NCI-H345 (cell line): ENCODE measurements at regions not wholly inside any gene's neighbourhood (a gene's known extent, or its start where the extent isn't known, plus 50 kb on each side); places are given as distances from the start of the nearest gene placed in this dataset.

Source experiments
- DNase-seq: peaks from one replicate; lab custom pipeline; 2025; lab: John Stamatoyannopoulos, UW

DNA sequence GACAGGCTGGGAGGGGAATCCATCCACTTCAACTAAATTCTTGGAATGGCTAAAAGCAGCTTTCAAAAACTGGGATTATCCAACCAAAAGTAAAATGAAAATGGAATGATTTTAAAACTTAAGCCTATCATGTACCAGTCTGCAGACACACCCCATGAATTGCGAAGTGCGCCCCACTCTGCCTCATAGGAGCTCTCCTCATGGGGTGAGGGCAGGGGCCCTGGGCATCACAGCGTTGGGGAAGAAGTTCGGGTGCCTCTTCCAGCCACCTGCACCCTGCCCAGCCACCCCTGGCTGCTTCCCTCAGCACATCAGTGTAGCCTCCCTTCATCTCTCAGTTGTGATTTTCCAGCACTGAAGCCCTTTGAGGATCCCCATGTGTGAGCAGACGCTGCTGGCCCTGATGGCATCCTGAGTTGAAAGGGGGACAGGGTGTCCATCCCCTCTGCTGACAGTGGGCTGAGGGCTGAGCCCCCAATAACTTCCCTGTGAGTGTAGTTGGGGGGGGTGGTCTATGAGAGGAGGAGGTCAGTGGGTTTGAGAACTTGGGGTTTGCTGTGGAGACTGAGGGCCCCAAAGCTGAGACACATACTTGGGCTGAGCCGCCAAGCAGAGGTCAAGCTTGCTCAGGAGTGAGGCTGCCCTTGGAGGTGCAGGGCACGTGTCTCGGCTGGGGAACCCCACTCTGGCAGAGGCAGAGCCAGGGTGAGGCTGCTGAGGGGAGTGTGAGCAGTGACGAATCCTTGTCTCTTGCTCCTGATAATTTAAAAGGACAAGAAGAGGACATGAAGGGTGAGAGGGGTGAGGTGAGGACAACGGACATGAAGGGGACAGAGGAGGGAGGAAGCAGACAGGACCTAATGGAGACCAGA, 542.1 kb downstream of the TCERG1L start:
- DNase-seq = no peak

DNA sequence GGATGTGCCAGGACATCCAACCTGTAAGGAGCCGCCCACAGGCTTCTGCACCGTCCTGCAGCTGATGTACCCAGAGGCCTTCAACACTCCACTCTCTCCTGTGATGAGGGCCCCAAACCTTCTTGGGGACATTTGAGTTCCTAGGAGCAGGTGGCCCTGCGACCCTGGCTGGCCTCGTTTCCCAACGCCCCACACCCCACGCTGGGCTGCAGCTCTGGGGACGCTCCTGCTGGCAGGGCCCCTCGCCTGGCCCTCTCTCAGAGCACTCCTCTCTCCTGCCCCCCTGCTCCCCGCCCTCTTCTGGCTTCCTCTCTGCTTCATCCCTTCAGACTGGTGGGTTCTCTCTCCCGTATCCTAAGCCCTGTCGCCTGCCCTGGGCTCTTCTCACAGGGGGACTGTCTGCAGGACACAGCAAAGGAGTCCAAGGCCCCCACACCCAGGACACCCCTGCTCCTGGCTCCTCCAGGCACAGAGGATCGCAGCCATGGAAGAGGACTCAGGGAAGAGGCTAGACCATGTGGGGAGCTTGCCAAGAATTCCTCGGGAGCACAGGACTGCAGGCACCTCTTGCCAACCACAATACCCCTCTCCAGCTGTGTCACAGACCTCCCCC, 541.4 kb downstream of the TCERG1L start:
- no peak for DNase-seq

- no peak for DNase-seq
These were observed 540.0 kb downstream of the TCERG1L start for GRCh38 chr10:130771491-130771946.

DNA sequence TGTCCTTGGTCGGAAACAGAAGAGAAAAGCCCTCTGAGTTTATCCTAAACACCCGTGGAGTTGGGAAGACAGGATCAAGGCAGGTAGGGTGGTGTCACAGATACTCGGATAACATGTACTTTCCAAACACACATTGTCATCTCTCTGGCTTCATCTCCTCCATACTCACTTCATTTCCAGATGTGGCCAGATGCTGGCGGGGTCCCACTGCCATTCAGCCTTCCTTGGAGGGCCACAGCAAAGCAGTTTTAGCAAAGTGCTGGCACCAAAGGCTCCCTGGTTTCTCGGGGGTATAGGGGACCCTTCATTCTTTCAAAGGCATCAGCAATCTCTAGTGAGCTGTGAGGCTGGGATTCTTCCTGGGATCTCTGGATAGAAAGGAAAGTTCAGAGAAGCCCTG, 539.5 kb downstream of the TCERG1L start:
- DNase-seq = no peak

GRCh38 chr10:130772676-130773075, 538.8 kb downstream of the TCERG1L start:
- no peak for DNase-seq

DNA sequence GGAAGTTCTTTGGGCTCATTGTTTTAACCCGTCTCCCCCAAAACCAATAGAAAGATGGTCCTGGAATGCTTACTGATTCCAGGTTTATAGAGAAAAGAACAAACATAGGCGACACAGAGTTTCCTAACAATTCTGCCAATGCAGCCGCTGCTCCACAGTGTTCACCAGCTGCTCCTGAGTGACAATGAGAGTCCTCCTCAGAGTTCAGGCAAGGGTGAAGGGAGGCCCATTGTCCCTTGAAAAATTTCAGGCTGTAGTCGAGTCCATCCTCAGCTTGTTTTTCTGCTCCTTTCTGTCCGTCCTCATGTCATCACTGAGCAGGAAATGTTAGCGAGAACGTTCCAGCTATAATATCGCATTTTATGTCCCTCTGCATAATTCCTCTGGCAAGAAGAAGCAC, 537.6 kb downstream of the TCERG1L start:
- no peak for DNase-seq

- DNase-seq = no peak
These were observed 536.6 kb downstream of the TCERG1L start for GRCh38 chr10:130774871-130775270.

DNA sequence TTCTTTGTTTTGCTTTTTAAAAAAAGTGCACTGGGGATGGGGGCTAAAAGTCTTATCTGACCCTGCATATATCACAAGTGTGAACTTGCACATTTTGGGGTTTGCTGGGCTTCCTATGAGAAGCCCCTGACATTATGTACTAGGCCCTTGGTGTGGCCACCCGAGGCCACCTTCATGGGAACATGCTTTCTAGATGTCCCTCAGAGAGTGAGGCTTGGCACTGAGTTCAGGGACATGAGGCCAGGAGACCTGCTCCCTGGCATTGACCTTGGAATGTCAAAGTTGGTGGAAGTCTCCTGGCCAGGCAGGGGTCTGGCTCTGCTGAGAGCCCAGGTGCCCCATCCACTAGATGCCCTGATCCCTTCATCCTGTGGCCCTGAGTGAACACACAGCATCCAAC, 536.2 kb downstream of the TCERG1L start:
- no peak for DNase-seq

GRCh38 chr10:130776724-130777123, 534.8 kb downstream of the TCERG1L start:
- DNase-seq = no peak

- no peak for DNase-seq
These were observed 533.9 kb downstream of the TCERG1L start for GRCh38 chr10:130777507-130778165.

DNA sequence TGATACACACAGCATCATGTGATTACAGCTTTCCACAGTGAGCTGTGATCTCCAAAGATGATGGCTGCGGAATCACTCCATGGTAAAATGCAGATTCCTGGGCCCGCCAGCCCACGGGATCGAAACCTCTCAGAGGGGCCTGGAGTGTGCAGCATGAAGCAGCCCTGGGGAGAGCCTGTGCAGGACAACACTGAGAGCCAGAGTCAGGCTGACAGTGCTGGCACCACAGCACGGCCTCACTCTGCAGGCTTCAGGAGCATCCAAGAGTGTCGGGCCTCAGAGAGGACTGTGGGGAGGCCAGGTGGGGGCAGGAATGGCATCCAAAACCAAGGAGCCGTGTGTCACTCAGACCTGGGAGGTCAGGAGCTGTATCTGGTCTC, 533.4 kb downstream of the TCERG1L start:
- DNase-seq = no peak

GRCh38 chr10:130780763-130781162, 530.8 kb downstream of the TCERG1L start:
- no peak for DNase-seq

- DNase-seq = no peak
These were observed 530.3 kb downstream of the TCERG1L start for GRCh38 chr10:130781206-130781605.

DNA sequence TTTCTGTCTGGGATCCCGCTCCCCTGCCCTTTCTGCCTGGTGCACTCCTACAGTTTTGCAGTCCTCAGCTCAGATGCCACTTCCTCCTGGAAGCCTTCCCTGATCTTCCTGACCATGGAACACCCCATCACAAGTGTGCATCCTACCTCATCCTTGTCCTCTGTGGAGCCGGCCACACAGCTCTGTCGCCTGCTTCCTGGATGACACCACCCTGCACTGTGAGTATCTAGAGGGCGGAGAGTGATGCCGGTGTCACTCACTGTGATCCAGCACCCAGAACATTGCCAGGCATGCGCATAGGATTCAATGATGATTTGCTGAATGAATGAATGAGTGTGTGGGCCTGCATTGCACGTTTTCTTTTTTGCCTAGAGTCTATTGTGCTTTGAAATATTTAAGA, 529.9 kb downstream of the TCERG1L start:
- no peak for DNase-seq

DNA sequence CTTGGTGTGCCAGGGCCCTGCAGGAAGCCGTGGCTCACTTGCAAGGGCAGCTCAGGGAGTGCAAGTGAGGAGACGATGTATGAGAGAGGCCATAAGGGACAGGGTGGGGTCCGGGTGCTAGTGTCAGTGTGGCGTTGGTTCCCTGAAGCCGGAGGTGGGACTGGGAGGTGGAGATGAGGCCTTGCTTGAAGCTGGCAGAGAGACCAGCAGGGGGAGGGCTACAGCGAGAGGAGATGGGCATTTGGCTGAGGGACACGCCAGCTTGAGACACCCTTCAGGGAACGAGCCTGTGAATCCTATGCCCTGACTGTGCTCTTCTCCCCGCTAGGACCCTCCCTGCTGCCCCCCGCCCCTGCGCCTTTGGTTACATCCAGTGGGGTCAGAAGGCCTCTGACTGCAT, 529.1 kb downstream of the TCERG1L start:
- DNase-seq = no peak

- no peak for DNase-seq
These were observed 527.2 kb downstream of the TCERG1L start for GRCh38 chr10:130784326-130784725.

DNA sequence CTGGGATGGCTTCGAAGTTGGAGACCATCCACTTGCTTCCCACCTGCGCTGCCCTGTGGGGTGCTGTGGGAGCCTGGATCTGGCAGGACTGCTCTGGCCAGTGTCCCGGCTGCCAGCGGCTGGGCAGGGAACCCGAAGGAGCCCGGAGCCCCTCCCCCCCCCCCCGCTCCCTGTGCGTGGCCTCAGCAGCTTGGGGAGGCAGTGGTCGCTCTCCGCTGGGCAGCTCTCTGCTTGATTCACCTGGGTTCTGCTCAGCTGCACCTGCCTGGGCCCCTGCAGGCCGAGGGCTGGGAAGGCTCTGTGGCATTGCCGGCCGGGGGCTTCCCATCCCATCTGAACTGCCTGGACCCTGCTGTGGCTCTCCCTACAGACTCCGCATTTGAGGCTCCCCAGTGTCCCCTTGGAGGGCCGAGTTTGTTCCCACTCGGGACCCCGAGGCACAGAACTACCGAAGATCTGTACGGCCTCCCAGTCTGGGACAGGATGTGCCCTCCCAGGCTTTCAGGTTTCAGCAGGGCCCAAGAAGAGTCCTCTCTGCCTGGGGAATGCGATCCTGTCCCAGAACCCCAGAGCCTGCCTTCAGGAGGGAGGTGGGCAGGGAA, 525.1 kb downstream of the TCERG1L start:
- DNase-seq = no peak

- DNase-seq = no peak
These were observed 524.3 kb downstream of the TCERG1L start for GRCh38 chr10:130787243-130787642.

DNA sequence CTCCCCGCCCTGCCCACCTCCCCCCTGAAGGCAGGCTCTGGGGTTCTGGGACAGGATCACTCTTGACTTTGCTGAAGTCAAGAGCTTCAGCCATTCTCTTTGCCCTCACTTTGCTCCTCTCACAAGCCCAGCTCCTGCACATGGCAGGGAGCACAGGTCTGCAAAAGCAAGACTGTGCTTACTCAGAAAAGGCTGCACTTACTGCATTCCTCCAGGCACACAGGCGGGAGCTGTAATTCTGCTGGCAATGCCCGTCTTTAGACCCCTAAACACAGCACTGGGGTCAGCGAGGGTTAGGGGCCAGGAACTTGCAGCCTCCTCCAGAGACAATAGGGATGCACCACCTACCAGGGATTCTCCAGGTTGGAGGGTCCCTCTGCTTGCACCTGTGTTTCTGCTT, 523.7 kb downstream of the TCERG1L start:
- DNase-seq = no peak

DNA sequence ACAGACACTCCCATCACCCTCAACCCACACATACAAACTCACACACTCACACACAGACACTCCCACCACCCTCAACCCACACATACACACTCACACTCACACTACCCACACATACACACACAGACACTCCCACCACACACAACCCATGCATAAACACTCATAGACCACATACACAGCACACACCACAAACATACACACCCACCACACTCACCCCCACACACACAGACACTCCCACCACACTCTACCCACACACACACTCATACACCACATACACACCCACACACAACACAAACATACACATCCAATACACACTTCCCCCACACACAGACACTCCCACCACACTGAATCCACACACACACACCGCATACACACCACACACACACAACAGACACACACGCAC, 521.2 kb downstream of the TCERG1L start:
- DNase-seq = no peak

- no peak for DNase-seq
These were observed 519.2 kb downstream of the TCERG1L start for GRCh38 chr10:130792096-130792845.

- no peak for DNase-seq
These were observed 515.7 kb downstream of the TCERG1L start for GRCh38 chr10:130795819-130796218.
